ENCODE measurements at regions not wholly inside any gene's neighbourhood (a gene's known extent, or its start where the extent isn't known, plus 50 kb on each side); places are given as distances from the start of the nearest gene placed in this dataset.
"Not testable (repeated sequence)": the region's sequence is repeated elsewhere in the genome, so short reads cannot be mapped to it uniquely, and the experiment has no call there.

- Histone ChIP-seq H3K9me3 (ENCODE audit: insufficient read depth, low read length) (no peaks in the 10 kb centered on the region), H3K27me3 (ENCODE audit: insufficient read depth, insufficient read length) (no peaks in the 10 kb centered on the region), H3K36me3 (ENCODE audit: insufficient read depth, insufficient read length, low read length) (no peaks in the 10 kb centered on the region), H3K4me1 (ENCODE audit: insufficient read depth, insufficient read length) (no peaks in the 10 kb centered on the region), H3K9ac (ENCODE audit: insufficient read length, low read depth) (no peak overlapping the region), H3K4me3 (ENCODE audit: insufficient read length, low read depth) (no peak overlapping the region)
- no peak for DNase-seq (ENCODE audit: low read depth, low spot score)
- TF ChIP-seq ZNF274 (IDR thresholded peaks at IDR 0.05; ENCODE audit: low read depth, low read length) (no peak), YY1 (IDR thresholded peaks at IDR 0.05; ENCODE audit: insufficient read depth, insufficient read length) (no peak), SUZ12 (IDR thresholded peaks at IDR 0.05; ENCODE audit: extremely low read depth, insufficient read depth, insufficient read length) (no peak)
These were observed 2506.4 kb downstream of the PCDH9 start for GRCh38 chr13:64723724-64724123.

GRCh38 chr13:64718116-64718515 is 2512.0 kb downstream of the PCDH9 start:
- DNase-seq (ENCODE audit: low read depth, low spot score): no peak
- no peaks in the 10 kb centered on the region for H3K4me1 ChIP-seq (ENCODE audit: insufficient read depth, insufficient read length)
- H3K36me3 ChIP-seq (ENCODE audit: insufficient read depth, insufficient read length, low read length): no peaks in the 10 kb centered on the region
- no peak overlapping the region for H3K9ac ChIP-seq (ENCODE audit: insufficient read length, low read depth)
- no peak overlapping the region for H3K4me3 ChIP-seq (ENCODE audit: insufficient read length, low read depth)
- TF ChIP-seq ZNF274 (IDR thresholded peaks at IDR 0.05; ENCODE audit: low read depth, low read length) (no peak), YY1 (IDR thresholded peaks at IDR 0.05; ENCODE audit: insufficient read depth, insufficient read length) (no peak), SUZ12 (IDR thresholded peaks at IDR 0.05; ENCODE audit: extremely low read depth, insufficient read depth, insufficient read length) (no peak)
- H3K27me3 ChIP-seq (ENCODE audit: insufficient read depth, insufficient read length): no peaks in the 10 kb centered on the region
- H3K9me3 ChIP-seq (ENCODE audit: insufficient read depth, low read length): no peaks in the 10 kb centered on the region

- no peaks in the 10 kb centered on the region for H3K4me1 ChIP-seq (ENCODE audit: insufficient read depth, insufficient read length)
- no peak overlapping the region for H3K9ac ChIP-seq (ENCODE audit: insufficient read length, low read depth)
- H3K27me3 ChIP-seq (ENCODE audit: insufficient read depth, insufficient read length): no peaks in the 10 kb centered on the region
- no peaks in the 10 kb centered on the region for H3K36me3 ChIP-seq (ENCODE audit: insufficient read depth, insufficient read length, low read length)
- no peak overlapping the region for H3K4me3 ChIP-seq (ENCODE audit: insufficient read length, low read depth)
- no peak for DNase-seq (ENCODE audit: low read depth, low spot score)
- no peaks in the 10 kb centered on the region for H3K9me3 ChIP-seq (ENCODE audit: insufficient read depth, low read length)
- no peak for TF ChIP-seq SUZ12 (IDR thresholded peaks at IDR 0.05; ENCODE audit: extremely low read depth, insufficient read depth, insufficient read length)
These were observed 2513.2 kb downstream of the PCDH9 start for GRCh38 chr13:64716936-64717335.

GRCh38 chr13:64709079-64709478 is 2521.1 kb downstream of the PCDH9 start:
- no peak overlapping the region for H3K4me3 ChIP-seq (ENCODE audit: insufficient read length, low read depth)
- no peaks in the 10 kb centered on the region for H3K27me3 ChIP-seq (ENCODE audit: insufficient read depth, insufficient read length)
- H3K9ac ChIP-seq (ENCODE audit: insufficient read length, low read depth): no peak overlapping the region
- H3K36me3 ChIP-seq (ENCODE audit: insufficient read depth, insufficient read length, low read length): no peaks in the 10 kb centered on the region
- no peak for DNase-seq (ENCODE audit: low read depth, low spot score)
- H3K9me3 ChIP-seq (ENCODE audit: insufficient read depth, low read length): no peaks in the 10 kb centered on the region
- TF ChIP-seq ZNF274 (IDR thresholded peaks at IDR 0.05; ENCODE audit: low read depth, low read length): no peak
- no peaks in the 10 kb centered on the region for H3K4me1 ChIP-seq (ENCODE audit: insufficient read depth, insufficient read length)

GRCh38 chr13:64704121-64704649 is 2526.0 kb downstream of the PCDH9 start:
- TF ChIP-seq ZNF274 (IDR thresholded peaks at IDR 0.05; ENCODE audit: low read depth, low read length) (no peak), SUZ12 (IDR thresholded peaks at IDR 0.05; ENCODE audit: extremely low read depth, insufficient read depth, insufficient read length) (no peak), YY1 (IDR thresholded peaks at IDR 0.05; ENCODE audit: insufficient read depth, insufficient read length) (no peak)
- Histone ChIP-seq H3K9ac (ENCODE audit: insufficient read length, low read depth) (no peak overlapping the region), H3K4me1 (ENCODE audit: insufficient read depth, insufficient read length) (no peaks in the 10 kb centered on the region), H3K27me3 (ENCODE audit: insufficient read depth, insufficient read length) (no peaks in the 10 kb centered on the region), H3K4me3 (ENCODE audit: insufficient read length, low read depth) (no peak overlapping the region), H3K9me3 (ENCODE audit: insufficient read depth, low read length) (no peaks in the 10 kb centered on the region), H3K36me3 (ENCODE audit: insufficient read depth, insufficient read length, low read length) (no peaks in the 10 kb centered on the region)
- DNase-seq (ENCODE audit: low read depth, low spot score): no peak

- TF ChIP-seq YY1 (IDR thresholded peaks at IDR 0.05; ENCODE audit: insufficient read depth, insufficient read length): no peak
- no peak for TF ChIP-seq SUZ12 (IDR thresholded peaks at IDR 0.05; ENCODE audit: extremely low read depth, insufficient read depth, insufficient read length)
- TF ChIP-seq ZNF274 (IDR thresholded peaks at IDR 0.05; ENCODE audit: low read depth, low read length): no peak
These were observed 2532.9 kb downstream of the PCDH9 start for GRCh38 chr13:64697226-64697625.

GRCh38 chr13:64688893-64689677 is 2541.1 kb downstream of the PCDH9 start:
- no peak overlapping the region for H3K4me3 ChIP-seq (ENCODE audit: insufficient read length, low read depth)
- no peaks in the 10 kb centered on the region for H3K9me3 ChIP-seq (ENCODE audit: insufficient read depth, low read length)
- no peaks in the 10 kb centered on the region for H3K27me3 ChIP-seq (ENCODE audit: insufficient read depth, insufficient read length)
- no peak overlapping the region for H3K9ac ChIP-seq (ENCODE audit: insufficient read length, low read depth)
- no peaks in the 10 kb centered on the region for H3K4me1 ChIP-seq (ENCODE audit: insufficient read depth, insufficient read length)
- DNase-seq (ENCODE audit: low read depth, low spot score): no peak
- no peaks in the 10 kb centered on the region for H3K36me3 ChIP-seq (ENCODE audit: insufficient read depth, insufficient read length, low read length)
- no peak for TF ChIP-seq SUZ12 (IDR thresholded peaks at IDR 0.05; ENCODE audit: extremely low read depth, insufficient read depth, insufficient read length)
- no peak for TF ChIP-seq YY1 (IDR thresholded peaks at IDR 0.05; ENCODE audit: insufficient read depth, insufficient read length)
- no peak for TF ChIP-seq ZNF274 (IDR thresholded peaks at IDR 0.05; ENCODE audit: low read depth, low read length)

More at GRCh38 chr13:64697226-64697625, 2532.9 kb downstream of the PCDH9 start:
- DNase-seq (ENCODE audit: low read depth, low spot score): no peak
- no peaks in the 10 kb centered on the region for H3K27me3 ChIP-seq (ENCODE audit: insufficient read depth, insufficient read length)
- no peak overlapping the region for H3K9ac ChIP-seq (ENCODE audit: insufficient read length, low read depth)
- no peak overlapping the region for H3K4me3 ChIP-seq (ENCODE audit: insufficient read length, low read depth)
- no peaks in the 10 kb centered on the region for H3K36me3 ChIP-seq (ENCODE audit: insufficient read depth, insufficient read length, low read length)
- no peaks in the 10 kb centered on the region for H3K9me3 ChIP-seq (ENCODE audit: insufficient read depth, low read length)
- no peaks in the 10 kb centered on the region for H3K4me1 ChIP-seq (ENCODE audit: insufficient read depth, insufficient read length)

- not testable (repeated sequence) for H3K4me3 ChIP-seq (ENCODE audit: insufficient read length, low read depth); H3K9ac ChIP-seq (ENCODE audit: insufficient read length, low read depth); DNase-seq (ENCODE audit: low read depth, low spot score); H3K9me3 ChIP-seq (ENCODE audit: insufficient read depth, low read length); H3K4me1 ChIP-seq (ENCODE audit: insufficient read depth, insufficient read length); H3K36me3 ChIP-seq (ENCODE audit: insufficient read depth, insufficient read length, low read length); H3K27me3 ChIP-seq (ENCODE audit: insufficient read depth, insufficient read length)
These were observed 2543.6 kb downstream of the PCDH9 start for GRCh38 chr13:64686536-64686935.
